OCI-LY3 (cell line): ENCODE measurements at regions not wholly inside any gene's neighbourhood (a gene's known extent, or its start where the extent isn't known, plus 50 kb on each side); places are given as distances from the start of the nearest gene placed in this dataset.

ENCODE experiments used
- H2AFZ ChIP-seq: fragments of 200-600, 300-600 bp; shearing (Covaris generic); 2 replicates; pipeline ENCODE4 v1.6.0; 2014; ENCODE audit warnings: antibody characterized with exemption, low read depth, low read length
- H3K27ac ChIP-seq: fragments of 200-600, 300-600 bp; sonication (generic); 2 replicates; pipeline ENCODE4 v1.5.1; 2014; ENCODE audit warnings: mild to moderate bottlenecking, low read length, moderate library complexity, mixed read lengths
- H3K27me3 ChIP-seq: fragments of 200-600, 300-600 bp; sonication (generic); 2 replicates; pipeline ENCODE4 v1.6.1; 2014; ENCODE audit warnings: low read depth, low read length, mixed read lengths
- H3K36me3 ChIP-seq: fragments of 200-600, 300-600 bp; sonication (generic); replicated peaks from 2 replicates; pipeline ENCODE3; 2014; ENCODE audit warnings: low read depth, low read length, mixed read lengths
- H3K4me1 ChIP-seq: fragments of 300-600, 200-600 bp; sonication (generic); 2 replicates; pipeline ENCODE4 v1.6.1; 2014; ENCODE audit warnings: low read length, mixed read lengths
- H3K4me2 ChIP-seq: fragments of 200-600, 300-600 bp; sonication (generic); 2 replicates; pipeline ENCODE4 v1.6.1; 2014; ENCODE audit warnings: low read length, mixed read lengths
- H3K4me3 ChIP-seq: fragments of 300-600, 200-600 bp; sonication (generic); 2 replicates; pipeline ENCODE4 v1.5.1; 2014; ENCODE audit warnings: antibody characterized with exemption, mild to moderate bottlenecking, low read length, moderate library complexity
- H3K79me2 ChIP-seq: fragments of 300-600, 200-600 bp; shearing (Covaris generic); 2 replicates; pipeline ENCODE4 v1.6.1; 2014; ENCODE audit warnings: mild to moderate bottlenecking, low read length, mixed read lengths
- H3K9ac ChIP-seq: fragments of 300-600, 200-600 bp; shearing (Covaris generic); 2 replicates; pipeline ENCODE4 v1.6.0; 2014; ENCODE audit warnings: mild to moderate bottlenecking, low read length, moderate library complexity
- H3K9me3 ChIP-seq: fragments of 200-600, 300-600 bp; shearing (Covaris generic); 2 replicates; pipeline ENCODE4 v1.6.1; 2014; ENCODE audit warnings: low read length, mixed read lengths; ENCODE audit not compliant: insufficient read depth
- H4K20me1 ChIP-seq: fragments of 200-600, 300-600 bp; sonication (generic); 2 replicates; pipeline ENCODE4 v1.6.1; 2016; ENCODE audit warnings: low read length, mixed read lengths; ENCODE audit not compliant: insufficient read depth
- CTCF ChIP-seq: fragments of 200-600, 300-600 bp; sonication (generic); IDR thresholded peaks from 2 replicates; pipeline ENCODE4 v1.5.1; 2014; ENCODE audit warnings: antibody characterized with exemption, low read length, low read depth
- EZH2phosphoT487 ChIP-seq: fragments of 200-600 bp; shearing (Covaris generic); IDR thresholded peaks from 2 replicates; pipeline ENCODE4 v1.6.1; 2018; ENCODE audit warnings: antibody characterized with exemption, mixed run types, low read depth

GRCh38 chr18:27414682-27415081 lies 229.6 kb upstream of the CHST9 start:
- Histone ChIP-seq H3K9me3 (no peaks in the 10 kb centered on the region), H3K4me2 (no peak overlapping the region), H2AFZ (no peak overlapping the region), H3K79me2 (no peaks in the 10 kb centered on the region), H3K36me3 (no peaks in the 10 kb centered on the region), H3K27me3 (no peaks in the 10 kb centered on the region), H3K9ac (no peak overlapping the region), H4K20me1 (no peaks in the 10 kb centered on the region), H3K4me1 (no peaks in the 10 kb centered on the region), H3K4me3 (no peak overlapping the region), H3K27ac (no peak overlapping the region)
- TF ChIP-seq EZH2phosphoT487 (no peak), CTCF (no peak)

- Histone ChIP-seq H4K20me1 (no peaks in the 10 kb centered on the region), H2AFZ (no peak overlapping the region), H3K79me2 (no peaks in the 10 kb centered on the region), H3K9me3 (no peaks in the 10 kb centered on the region), H3K4me1 (no peaks in the 10 kb centered on the region), H3K27me3 (no peaks in the 10 kb centered on the region), H3K9ac (no peak overlapping the region), H3K36me3 (no peaks in the 10 kb centered on the region), H3K4me2 (no peak overlapping the region), H3K4me3 (no peak overlapping the region), H3K27ac (no peak overlapping the region)
- TF ChIP-seq CTCF (no peak), EZH2phosphoT487 (no peak)
Measured at GRCh38 chr18:27413495-27414401, 228.6 kb upstream of the CHST9 start.

- no peak overlapping the region for H3K4me3 ChIP-seq
- H3K9ac ChIP-seq = no peak overlapping the region
- TF ChIP-seq CTCF = no peak
- TF ChIP-seq EZH2phosphoT487 = no peak
- H3K4me1 ChIP-seq = no peaks in the 10 kb centered on the region
- no peaks in the 10 kb centered on the region for H3K36me3 ChIP-seq
- no peak overlapping the region for H3K27ac ChIP-seq
- H3K4me2 ChIP-seq = no peak overlapping the region
- no peaks in the 10 kb centered on the region for H4K20me1 ChIP-seq
- no peak overlapping the region for H2AFZ ChIP-seq
- no peaks in the 10 kb centered on the region for H3K9me3 ChIP-seq
- H3K27me3 ChIP-seq = no peaks in the 10 kb centered on the region
- no peaks in the 10 kb centered on the region for H3K79me2 ChIP-seq
Measured at GRCh38 chr18:27412556-27412955, 227.4 kb upstream of the CHST9 start.

- H3K9ac ChIP-seq = no peak overlapping the region
- no peak overlapping the region for H3K27ac ChIP-seq
- no peak overlapping the region for H3K4me2 ChIP-seq
- no peak overlapping the region for H3K4me3 ChIP-seq
- H3K27me3 ChIP-seq = no peaks in the 10 kb centered on the region
- no peaks in the 10 kb centered on the region for H4K20me1 ChIP-seq
- TF ChIP-seq CTCF (no peak), EZH2phosphoT487 (no peak)
- H3K79me2 ChIP-seq = no peaks in the 10 kb centered on the region
- H3K9me3 ChIP-seq = no peaks in the 10 kb centered on the region
- H2AFZ ChIP-seq = no peak overlapping the region
- H3K4me1 ChIP-seq = no peaks in the 10 kb centered on the region
- no peaks in the 10 kb centered on the region for H3K36me3 ChIP-seq
Measured at GRCh38 chr18:27411911-27412310, 226.8 kb upstream of the CHST9 start.
